H9 (cell line): ENCODE measurements at regions not wholly inside any gene's neighbourhood (a gene's known extent, or its start where the extent isn't known, plus 50 kb on each side); places are given as distances from the start of the nearest gene placed in this dataset.

Experiments
- DNase-seq: peaks from one replicate; pipeline ENCODE4 v3.0.0-alpha.2; 2017
- H2AFZ ChIP-seq: one replicate; pipeline ENCODE4 v1.6.1; 2013; ENCODE audit warnings: mild to moderate bottlenecking, low read length, control low read depth, moderate library complexity
- H2AK5ac ChIP-seq: 2 replicates; pipeline ENCODE4 v1.6.1; 2013; ENCODE audit warnings: low read length, control low read depth, mixed read lengths; ENCODE audit not compliant: insufficient read length
- H2BK120ac ChIP-seq: one replicate; pipeline ENCODE4 v1.6.1; 2013; ENCODE audit warnings: low read depth, mild to moderate bottlenecking, low read length, control low read depth, inconsistent platforms; ENCODE audit not compliant: poor library complexity, severe bottlenecking
- H2BK12ac ChIP-seq: 2 replicates; pipeline ENCODE4 v1.6.1; 2013; ENCODE audit warnings: low read length, control low read depth, mixed read lengths, low read depth; ENCODE audit not compliant: insufficient read length
- H2BK15ac ChIP-seq: 2 replicates; pipeline ENCODE4 v1.6.1; 2013; ENCODE audit warnings: low read depth, low read length, control low read depth
- H2BK20ac ChIP-seq: one replicate; pipeline ENCODE4 v1.6.1; 2013; ENCODE audit warnings: low read depth, mild to moderate bottlenecking, low read length, control low read depth, inconsistent platforms; ENCODE audit not compliant: poor library complexity, severe bottlenecking
- H2BK5ac ChIP-seq: 2 replicates; pipeline ENCODE4 v1.6.1; 2013; ENCODE audit warnings: low read length, control low read depth, mixed read lengths; ENCODE audit not compliant: insufficient read length
- H3K14ac ChIP-seq: 2 replicates; pipeline ENCODE4 v1.6.1; 2013; ENCODE audit warnings: low read length, control low read depth; ENCODE audit not compliant: insufficient read depth
- H3K18ac ChIP-seq: 2 replicates; pipeline ENCODE4 v1.6.1; 2013; ENCODE audit warnings: low read depth, mild to moderate bottlenecking, mixed read lengths, low read length, control low read depth; ENCODE audit not compliant: insufficient read length
- H3K23ac ChIP-seq: 2 replicates; pipeline ENCODE4 v1.6.1; 2013; ENCODE audit warnings: low read length, control low read depth, mixed read lengths, low read depth; ENCODE audit not compliant: insufficient read length
- H3K23me2 ChIP-seq: 2 replicates; pipeline ENCODE4 v1.6.1; 2013; ENCODE audit warnings: low read depth, mild to moderate bottlenecking, mixed read lengths, low read length, control low read depth; ENCODE audit not compliant: insufficient read length, poor library complexity, severe bottlenecking
- H3K27ac ChIP-seq: 2 replicates; pipeline ENCODE4 v1.5.1; 2013; ENCODE audit warnings: low read length, control low read depth, mixed read lengths, low read depth; ENCODE audit not compliant: insufficient read length
- H3K27me3 ChIP-seq: 2 replicates; pipeline ENCODE4 v1.6.1; 2013; ENCODE audit warnings: low read length, control low read depth, inconsistent platforms; ENCODE audit not compliant: insufficient read depth
- H3K4ac ChIP-seq: 2 replicates; pipeline ENCODE4 v1.6.1; 2013; ENCODE audit warnings: low read depth, mild to moderate bottlenecking, control low read depth, inconsistent platforms, low read length, moderate library complexity
- H3K4me1 ChIP-seq: 2 replicates; pipeline ENCODE4 v1.6.1; 2013; ENCODE audit warnings: low read length, control low read depth, inconsistent platforms; ENCODE audit not compliant: insufficient read depth
- H3K4me2 ChIP-seq: 2 replicates; pipeline ENCODE4 v1.6.1; 2013; ENCODE audit warnings: low read length, control low read depth, mixed read lengths; ENCODE audit not compliant: insufficient read length, insufficient read depth
- H3K56ac ChIP-seq: 2 replicates; pipeline ENCODE4 v1.6.1; 2013; ENCODE audit warnings: low read depth, mild to moderate bottlenecking, mixed read lengths, low read length, control low read depth; ENCODE audit not compliant: insufficient read length
- H3K79me1 ChIP-seq: 2 replicates; pipeline ENCODE4 v1.6.1; 2013; ENCODE audit warnings: low read depth, mild to moderate bottlenecking, moderate library complexity, low read length, control low read depth, inconsistent platforms; ENCODE audit not compliant: insufficient read depth, poor library complexity, severe bottlenecking
- H3K79me2 ChIP-seq: 2 replicates; pipeline ENCODE4 v1.6.1; 2013; ENCODE audit warnings: low read length, control low read depth, inconsistent platforms; ENCODE audit not compliant: insufficient read depth
- H3K9ac ChIP-seq: 2 replicates; pipeline ENCODE4 v1.6.1; 2013; ENCODE audit warnings: low read length, control low read depth, mixed read lengths; ENCODE audit not compliant: insufficient read length; ENCODE audit errors: extremely low read depth
- H3K9me3 ChIP-seq: one replicate; pipeline ENCODE4 v1.6.1; 2013; ENCODE audit warnings: low read depth, low read length, inconsistent platforms; ENCODE audit not compliant: control insufficient read depth
- H3T11ph ChIP-seq: one replicate; pipeline ENCODE4 v1.6.1; 2013; ENCODE audit warnings: mild to moderate bottlenecking, low read length, control low read depth, inconsistent platforms
- H4K20me1 ChIP-seq: one replicate; pipeline ENCODE4 v1.6.1; 2013; ENCODE audit not compliant: control insufficient read depth, insufficient read length, insufficient read depth
- H4K5ac ChIP-seq: 2 replicates; pipeline ENCODE4 v1.6.1; 2013; ENCODE audit warnings: low read depth, mild to moderate bottlenecking, mixed read lengths, low read length, control low read depth; ENCODE audit not compliant: insufficient read length
- H4K8ac ChIP-seq: replicated peaks from 2 replicates; pipeline ENCODE4 v1.6.1; 2013; ENCODE audit warnings: low read length, control low read depth, mixed read lengths, low read depth; ENCODE audit not compliant: insufficient read length
- H4K91ac ChIP-seq: 2 replicates; pipeline ENCODE4 v1.6.1; 2013; ENCODE audit warnings: low read depth, mild to moderate bottlenecking, moderate library complexity, mixed read lengths, low read length, control low read depth; ENCODE audit not compliant: insufficient read length
- H3K27ac Mint-ChIP-seq, 3 experiments: 2 replicates in 2 of 3; 3 replicates in 1 of 3; pipeline ENCODE4 v1.8.0; 2020 to 2021; ENCODE audit warnings: mixed read lengths in 3 of 3, mild to moderate bottlenecking in 1 of 3, moderate library complexity in 1 of 3
- H3K27me3 Mint-ChIP-seq: 2 replicates; pipeline ENCODE4 v1.8.0; 2021; ENCODE audit warnings: low read depth, mild to moderate bottlenecking, moderate library complexity, mixed read lengths
- H3K36me3 Mint-ChIP-seq, 3 experiments: 2 replicates in 2 of 3; 3 replicates in 1 of 3; pipeline ENCODE4 v1.8.0; 2020 to 2021; ENCODE audit warnings: low read depth in 3 of 3, mixed read lengths in 3 of 3; ENCODE audit not compliant: insufficient read depth in 1 of 3
- H3K4me1 Mint-ChIP-seq, 2 experiments: 2 replicates each; pipeline ENCODE4 v1.8.0; 2020; ENCODE audit warnings: mixed read lengths in 2 of 2
- H3K4me3 Mint-ChIP-seq, 2 experiments: 2 replicates in 1 of 2; 3 replicates in 1 of 2; pipeline ENCODE4 v1.8.0; 2020 to 2021; ENCODE audit warnings: mild to moderate bottlenecking in 2 of 2, mixed read lengths in 2 of 2, moderate library complexity in 1 of 2
- H3K9me3 Mint-ChIP-seq, 2 experiments: 2 replicates in 1 of 2; 3 replicates in 1 of 2; pipeline ENCODE4 v1.8.0; 2020; ENCODE audit warnings: mild to moderate bottlenecking in 2 of 2, mixed read lengths in 2 of 2, moderate library complexity in 1 of 2
- WGBS: extraction: QIAGEN DNeasy Blood & Tissue Kit; methylation state at CpG from one replicate; pipeline ENCODE4 v1.1.7; 2013; ENCODE audit warnings: missing lambda C conversion rate, low lambda C conversion rate, mixed read lengths; ENCODE audit not compliant: insufficient read length; ENCODE audit errors: extremely low coverage; 5-methylcytosine and 5-hydroxymethylcytosine counted together
- TF ChIP-seq, protein P1 (sequence below): fragments of 200-600 bp; sonication (generic); conservative IDR thresholded peaks from 3 replicates; pipeline ENCODE4 v1.8.0; 2021; ENCODE audit warnings: antibody characterized with exemption, mild to moderate bottlenecking

DNA sequence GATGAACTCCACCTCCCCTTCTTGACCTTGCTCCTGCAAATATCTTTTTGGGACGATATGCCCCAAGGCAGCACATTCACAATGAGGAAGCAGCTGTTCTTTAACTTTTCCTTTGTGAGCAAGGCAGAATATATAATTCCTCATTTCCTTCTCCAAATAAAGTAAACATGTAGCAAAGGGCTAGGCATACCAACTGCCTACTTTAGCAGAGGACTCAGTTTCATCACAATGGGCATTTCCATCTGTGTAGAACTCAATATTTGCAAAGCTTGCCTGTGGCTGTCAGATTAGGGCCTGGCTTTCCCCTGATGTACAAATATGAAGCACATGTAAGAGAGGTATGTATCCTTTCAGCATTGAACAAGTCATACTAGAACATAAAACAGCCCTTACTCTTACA, 366.9 kb downstream of the RSL24D1 start:
- Histone ChIP-seq H4K5ac (no peak overlapping the region), H4K8ac (no peak overlapping the region), H3K4me2 (no peak overlapping the region), H2AFZ (no peak overlapping the region), H2BK120ac (no peak overlapping the region), H3K23me2 (no peaks in the 10 kb centered on the region), H2BK15ac (no peak overlapping the region), H3K23ac (no peak overlapping the region), H3K18ac (no peak overlapping the region), H2BK20ac (no peak overlapping the region), H3K9ac (no peak overlapping the region), H3K4ac (no peak overlapping the region), H3K56ac (no peak overlapping the region), H3K27ac (no peak overlapping the region), H2BK5ac (no peak overlapping the region), H4K20me1 (no peaks in the 10 kb centered on the region), H2BK12ac (no peak overlapping the region), H3K79me2 (no peaks in the 10 kb centered on the region), H3K4me1 (no peaks in the 10 kb centered on the region), H3K14ac (no peak overlapping the region), H3K9me3 (no peaks in the 10 kb centered on the region), H2AK5ac (no peak overlapping the region), H3T11ph (no peak overlapping the region), H3K79me1 (no peaks in the 10 kb centered on the region), H4K91ac (no peak overlapping the region), H3K27me3 (no peaks in the 10 kb centered on the region)
- no CpG with 5 or more reads among the region's 1 CpG for WGBS
- H3K4me3 Mint-ChIP-seq = no peak overlapping the region
- H3K27me3 Mint-ChIP-seq = no peaks in the 10 kb centered on the region
- TF ChIP-seq, protein P1, sequence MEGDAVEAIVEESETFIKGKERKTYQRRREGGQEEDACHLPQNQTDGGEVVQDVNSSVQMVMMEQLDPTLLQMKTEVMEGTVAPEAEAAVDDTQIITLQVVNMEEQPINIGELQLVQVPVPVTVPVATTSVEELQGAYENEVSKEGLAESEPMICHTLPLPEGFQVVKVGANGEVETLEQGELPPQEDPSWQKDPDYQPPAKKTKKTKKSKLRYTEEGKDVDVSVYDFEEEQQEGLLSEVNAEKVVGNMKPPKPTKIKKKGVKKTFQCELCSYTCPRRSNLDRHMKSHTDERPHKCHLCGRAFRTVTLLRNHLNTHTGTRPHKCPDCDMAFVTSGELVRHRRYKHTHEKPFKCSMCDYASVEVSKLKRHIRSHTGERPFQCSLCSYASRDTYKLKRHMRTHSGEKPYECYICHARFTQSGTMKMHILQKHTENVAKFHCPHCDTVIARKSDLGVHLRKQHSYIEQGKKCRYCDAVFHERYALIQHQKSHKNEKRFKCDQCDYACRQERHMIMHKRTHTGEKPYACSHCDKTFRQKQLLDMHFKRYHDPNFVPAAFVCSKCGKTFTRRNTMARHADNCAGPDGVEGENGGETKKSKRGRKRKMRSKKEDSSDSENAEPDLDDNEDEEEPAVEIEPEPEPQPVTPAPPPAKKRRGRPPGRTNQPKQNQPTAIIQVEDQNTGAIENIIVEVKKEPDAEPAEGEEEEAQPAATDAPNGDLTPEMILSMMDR = no peak
- no peak for DNase-seq
- H3K27ac Mint-ChIP-seq = no peak overlapping the region
- H3K9me3 Mint-ChIP-seq = peaks cover 4 to 11% of the 10 kb centered on the region in 2 experiments; a peak in 4 of 5 replicates
- peaks cover 0 to 4% (median 2%) of the 10 kb centered on the region in 3 experiments; a peak in 2 of 7 replicates for H3K36me3 Mint-ChIP-seq
- no peaks in the 10 kb centered on the region for H3K4me1 Mint-ChIP-seq
